ENCODE measurements at regions not wholly inside any gene's neighbourhood (a gene's known extent, or its start where the extent isn't known, plus 50 kb on each side); places are given as distances from the start of the nearest gene placed in this dataset.

DNA sequence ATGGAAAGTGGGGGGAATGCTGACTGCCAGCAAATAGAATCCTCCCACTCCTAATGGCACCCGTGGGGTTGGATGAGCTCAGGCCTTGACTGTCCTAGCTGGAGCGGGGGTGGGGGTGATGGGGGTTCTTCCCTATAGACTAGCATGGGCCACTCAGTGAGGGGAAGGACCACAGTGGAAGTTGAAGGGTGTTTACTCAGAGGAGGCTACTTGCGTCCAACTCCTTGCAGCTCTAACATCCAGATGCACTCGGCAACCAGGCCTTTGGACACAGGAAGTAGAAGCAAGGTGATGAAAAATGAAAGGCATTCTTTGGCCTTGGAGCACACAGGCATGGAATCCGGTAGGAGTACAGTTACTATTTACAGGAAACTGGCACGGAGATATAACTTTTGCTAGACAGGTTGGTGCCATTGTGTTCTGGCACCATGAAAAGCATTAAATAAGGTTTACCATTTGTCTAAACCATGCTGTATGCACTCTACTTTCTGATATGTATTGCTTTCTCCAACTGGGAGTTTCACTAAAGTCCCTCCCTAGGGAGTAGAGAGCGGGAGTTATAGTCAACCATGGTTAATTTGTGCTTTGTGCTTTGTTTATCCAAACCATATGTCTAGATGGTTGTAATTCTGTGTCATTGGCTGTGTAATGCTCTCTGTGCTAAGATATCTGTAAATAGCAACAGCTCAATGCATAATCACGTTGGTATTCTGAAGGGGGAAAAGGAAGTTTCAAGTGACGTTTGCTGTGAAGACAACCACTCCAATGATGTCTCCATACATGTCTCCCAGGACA is 125.3 kb downstream of the TSHZ3 start:
- no peak for TF ChIP-seq CTCF (IDR thresholded peaks at IDR 0.05; ENCODE audit: insufficient read depth, low read depth, low read length)
- DNase-seq (ENCODE audit: low read depth): peak; percentile 91
- CTCF ChIA-PET: interaction anchor here (0.7 kb wide), 1 partner anchor 22 kb away, joined by 6 read pairs; no protein-coding TSS in a partner anchor
- no peaks in the 10 kb centered on the region for H3K36me3 ChIP-seq (ENCODE audit: control insufficient read depth, insufficient read depth, low read length)
- no peaks in the 10 kb centered on the region for H3K27me3 ChIP-seq (ENCODE audit: control insufficient read depth, insufficient read depth, low read length)
- POLR2A ChIA-PET: no interaction called here
- H3K4me3 ChIP-seq (ENCODE audit: low read depth, low read length): no peak overlapping the region

GRCh38 chr19:31220540-31220939 is 128.7 kb downstream of the TSHZ3 start:
- Histone ChIP-seq H3K27me3 (ENCODE audit: control insufficient read depth, insufficient read depth, low read length) (no peaks in the 10 kb centered on the region), H3K4me3 (ENCODE audit: low read depth, low read length) (no peak overlapping the region), H3K36me3 (ENCODE audit: control insufficient read depth, insufficient read depth, low read length) (no peaks in the 10 kb centered on the region)
- POLR2A ChIA-PET: no interaction called here
- no peak for TF ChIP-seq CTCF (IDR thresholded peaks at IDR 0.05; ENCODE audit: insufficient read depth, low read depth, low read length)
- no peak for DNase-seq (ENCODE audit: low read depth)
- CTCF ChIA-PET: no interaction called here

GRCh38 chr19:31214997-31215396 is 134.2 kb downstream of the TSHZ3 start:
- POLR2A ChIA-PET: no interaction called here
- TF ChIP-seq CTCF (IDR thresholded peaks at IDR 0.05; ENCODE audit: insufficient read depth, low read depth, low read length): no peak
- Histone ChIP-seq H3K4me3 (ENCODE audit: low read depth, low read length) (no peak overlapping the region), H3K27me3 (ENCODE audit: control insufficient read depth, insufficient read depth, low read length) (no peaks in the 10 kb centered on the region), H3K36me3 (ENCODE audit: control insufficient read depth, insufficient read depth, low read length) (no peaks in the 10 kb centered on the region)
- DNase-seq (ENCODE audit: low read depth): no peak
- CTCF ChIA-PET: interaction anchor here (0.7 kb wide), 1 partner anchor 105 kb away, joined by 3 read pairs; no protein-coding TSS in a partner anchor

DNA sequence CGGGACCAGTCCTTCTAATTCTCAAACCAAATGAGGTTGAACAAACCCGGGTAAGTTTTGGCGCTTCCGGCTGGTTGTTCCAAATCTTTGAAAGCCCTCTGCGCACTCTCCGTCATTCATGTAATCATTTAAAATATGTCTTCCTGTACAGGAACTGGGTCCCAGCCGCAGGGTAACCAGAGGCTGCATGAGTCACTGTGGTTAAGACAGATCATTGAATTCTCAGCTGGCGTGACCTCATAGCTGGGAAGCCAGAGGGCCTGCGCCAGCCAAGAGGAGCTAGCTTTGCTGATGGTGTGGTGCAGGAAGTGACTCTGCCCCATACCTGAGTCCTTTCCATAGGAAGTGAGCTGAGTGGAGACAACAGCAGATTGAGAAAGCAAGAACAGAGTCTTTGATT is 135.2 kb downstream of the TSHZ3 start:
- ChIA-PET POLR2A (no interaction called here), CTCF (interaction anchor here (1.0 kb wide), 1 partner anchor 13 kb away, joined by 4 read pairs; no protein-coding TSS in a partner anchor)
- no peaks in the 10 kb centered on the region for H3K27me3 ChIP-seq (ENCODE audit: control insufficient read depth, insufficient read depth, low read length)
- no peaks in the 10 kb centered on the region for H3K36me3 ChIP-seq (ENCODE audit: control insufficient read depth, insufficient read depth, low read length)
- no peak for TF ChIP-seq CTCF (IDR thresholded peaks at IDR 0.05; ENCODE audit: insufficient read depth, low read depth, low read length)
- H3K4me3 ChIP-seq (ENCODE audit: low read depth, low read length): no peak overlapping the region
- peak; percentile 96 for DNase-seq (ENCODE audit: low read depth)

GRCh38 chr19:31211088-31211487 is 138.1 kb downstream of the TSHZ3 start:
- H3K27me3 ChIP-seq (ENCODE audit: control insufficient read depth, insufficient read depth, low read length): no peaks in the 10 kb centered on the region; the same call in 1 of the 2 replicates
- ChIA-PET CTCF (no interaction called here), POLR2A (no interaction called here)
- no peaks in the 10 kb centered on the region for H3K36me3 ChIP-seq (ENCODE audit: control insufficient read depth, insufficient read depth, low read length)
- TF ChIP-seq CTCF (IDR thresholded peaks at IDR 0.05; ENCODE audit: insufficient read depth, low read depth, low read length): no peak
- H3K4me3 ChIP-seq (ENCODE audit: low read depth, low read length): no peak overlapping the region
- no peak for DNase-seq (ENCODE audit: low read depth)
